Testis (tissue), 2 donors: ENCODE measurements at regions not wholly inside any gene's neighbourhood (a gene's known extent, or its start where the extent isn't known, plus 50 kb on each side); places are given as distances from the start of the nearest gene placed in this dataset.

Experiments used
- DNase-seq: peaks from one replicate; pipeline ENCODE4 v3.0.0-alpha.2; 2019
- H3K27ac ChIP-seq, 2 donors: fragments of 200-600 bp; sonication (generic); one replicate each; pipeline ENCODE4 v1.5.1; 2019
- H3K27me3 ChIP-seq: fragments of 200-600 bp; sonication (generic); one replicate; pipeline ENCODE4 v1.5.1; 2019
- H3K36me3 ChIP-seq: fragments of 200-600 bp; sonication (generic); one replicate; pipeline ENCODE4 v1.5.1; 2017; ENCODE audit warnings: low read depth; ENCODE audit errors: missing control alignments
- H3K4me1 ChIP-seq: fragments of 200-600 bp; sonication (generic); one replicate; pipeline ENCODE4 v1.5.1; 2019
- H3K4me3 ChIP-seq, 2 donors: fragments of 200-600 bp; sonication (generic); one replicate each; pipeline ENCODE4 v1.5.1; 2017 to 2019
- H3K9me3 ChIP-seq: fragments of 200-600 bp; sonication (generic); one replicate; pipeline ENCODE4 v1.5.1; 2017
- CTCF ChIP-seq, 3 experiments: fragments of 450-650 bp in 2 of 3; fragments of 200-600 bp in 1 of 3; sonication (generic) in 1 of 3; IDR thresholded peaks; one replicate each; pipeline ENCODE4 v1.5.1; 2016 to 2019; ENCODE audit warnings: antibody characterized with exemption in 3 of 3, mild to moderate bottlenecking in 2 of 3, moderate library complexity in 1 of 3
- POLR2A ChIP-seq: fragments of 450-650 bp; IDR thresholded peaks from one replicate; pipeline ENCODE4 v1.6.1; 2017; ENCODE audit warnings: antibody characterized with exemption, mild to moderate bottlenecking, moderate library complexity
- WGBS, 2 donors: methylation state at CpG; one replicate each; pipeline ENCODE4 v1.1.5; 2018; 5-methylcytosine and 5-hydroxymethylcytosine counted together
- intact Hi-C: fragments of 100-400 bp; cut with DNase I; formaldehyde crosslinking; loops from one replicate; pipeline ENCODE4 v1.15.1; 2023; ENCODE audit warnings: low total_unique reads
- small RNA-seq, 2 donors: library from RNA; depleted of rRNA; stranded (forward); fragments of <200 nt; gene quantifications; one replicate each; pipeline ENCODE3, GENCODE V24; 2016

GRCh38 chr2:60695793-60696192, 60.3 kb upstream of the PAPOLG start:
- WGBS, 2 donors: 81% methylated on average over 4 of the region's 4 CpGs
- DNase-seq: no peak
- TF ChIP-seq CTCF (IDR thresholded peaks at IDR 0.05) (no peak), POLR2A (no peak)
- no peak overlapping the region for H3K27ac ChIP-seq
- intact Hi-C loops: no loop called here
- no peaks in the 10 kb centered on the region for H3K9me3 ChIP-seq
- H3K27me3 ChIP-seq: no peaks in the 10 kb centered on the region
- no peaks in the 10 kb centered on the region for H3K4me1 ChIP-seq
- no peaks in the 10 kb centered on the region for H3K36me3 ChIP-seq
- no peak overlapping the region for H3K4me3 ChIP-seq

- intact Hi-C loops: no loop called here
- WGBS, 2 donors: 88 to 92% methylated on average over 4 of the region's 4 CpGs
- no peak overlapping the region for H3K27ac ChIP-seq
- H3K4me3 ChIP-seq: no peak overlapping the region
- no peaks in the 10 kb centered on the region for H3K4me1 ChIP-seq
- no peaks in the 10 kb centered on the region for H3K36me3 ChIP-seq
- no peak for DNase-seq
- no peaks in the 10 kb centered on the region for H3K27me3 ChIP-seq
- TF ChIP-seq CTCF (IDR thresholded peaks at IDR 0.05) (no peak), POLR2A (no peak)
- no peaks in the 10 kb centered on the region for H3K9me3 ChIP-seq
Observed at GRCh38 chr2:60699617-60700016, 56.5 kb upstream of the PAPOLG start.

- intact Hi-C loops: no loop called here
- Histone ChIP-seq H3K4me1 (no peaks in the 10 kb centered on the region), H3K27ac (no peak overlapping the region), H3K9me3 (no peaks in the 10 kb centered on the region), H3K4me3 (no peak overlapping the region), H3K36me3 (no peaks in the 10 kb centered on the region), H3K27me3 (no peaks in the 10 kb centered on the region)
- TF ChIP-seq CTCF (IDR thresholded peaks at IDR 0.05): no peak
- no peak for TF ChIP-seq POLR2A
- WGBS, 2 donors: 73 to 84% methylated on average over 4 of the region's 4 CpGs
- DNase-seq: peak; percentile 10
Observed at GRCh38 chr2:60706021-60706420, 50.0 kb upstream of the PAPOLG start.

Small RNA genes lying in the stretch of these regions (small RNA-seq; reads per million reads assigned to genes)
- 0.09 reads per million in 2 donors for gene RN7SL361P
